AG04450 (cell line): ENCODE measurements at regions not wholly inside any gene's neighbourhood (a gene's known extent, or its start where the extent isn't known, plus 50 kb on each side); places are given as distances from the start of the nearest gene placed in this dataset.
A peak's percentile ranks its signal among the peaks of the same experiment; 100 is the strongest.
"Not testable (repeated sequence)": the region's sequence is repeated elsewhere in the genome, so short reads cannot be mapped to it uniquely, and the experiment has no call there.

Source experiments
- CTCF ChIA-PET: fragments of 300-600, 350-600 bp; formaldehyde crosslinking; extraction: SDS; loops from one replicate; lab custom pipeline; 2022; ENCODE audit warnings: antibody characterized with exemption, inconsistent platforms; lab: Charles Lee
- POLR2A ChIA-PET: fragments of 350-600 bp; formaldehyde crosslinking; extraction: SDS; loops from one replicate; lab custom pipeline; 2021; ENCODE audit warnings: antibody characterized with exemption, inconsistent platforms; lab: Yijun Ruan, JAX
- DNase-seq: peaks from one replicate; pipeline ENCODE4 v3.0.0-alpha.2; 2011; ENCODE audit warnings: low read depth, low spot score
- H3K27ac ChIP-seq: one replicate; pipeline ENCODE4 v1.5.1; 2012; ENCODE audit warnings: low read depth, low read length, control low read depth
- H3K27me3 ChIP-seq: one replicate; pipeline ENCODE4 v1.6.0; 2012; ENCODE audit warnings: low read length; ENCODE audit not compliant: control insufficient read depth, insufficient read depth
- H3K4me3 ChIP-seq: 2 replicates; pipeline ENCODE4 v1.5.1; 2011; ENCODE audit warnings: mild to moderate bottlenecking, low read depth, low read length, control low read depth
- H3K9me3 ChIP-seq: 2 replicates; pipeline ENCODE4 v1.5.1; 2012; ENCODE audit warnings: low read length; ENCODE audit not compliant: control insufficient read depth, insufficient read depth
- CTCF ChIP-seq: IDR thresholded peaks from 2 replicates; pipeline ENCODE4 v1.5.1; 2011; ENCODE audit warnings: low read depth, low read length, control low read depth, inconsistent platforms

DNA sequence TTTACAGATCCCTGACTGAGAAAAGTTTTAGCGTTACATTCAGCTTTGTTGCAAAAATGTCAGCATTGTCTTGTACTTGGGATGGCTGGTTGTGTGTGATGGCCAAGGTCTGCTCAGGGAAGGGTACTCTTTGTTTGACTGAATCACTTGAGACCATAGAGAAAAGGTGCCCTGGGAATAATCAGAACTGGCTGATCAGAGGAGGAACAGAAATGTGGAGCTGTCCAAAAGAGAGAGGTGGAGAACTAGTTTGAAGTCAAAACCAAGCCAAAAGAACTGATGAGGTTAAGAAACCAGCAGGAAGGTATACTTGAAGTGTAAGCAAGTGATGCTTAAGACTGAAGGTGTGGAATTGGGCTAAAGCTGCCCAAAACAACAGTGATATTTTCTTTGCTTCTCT, 107.6 kb upstream of the LYPLAL1 start:
- TF ChIP-seq CTCF: no peak
- H3K4me3 ChIP-seq: no peak overlapping the region
- no peaks in the 10 kb centered on the region for H3K27me3 ChIP-seq
- POLR2A ChIA-PET: interaction anchor here (1.7 kb wide), 1 partner anchor 721 kb away, joined by 6 read pairs; the partner anchor contains the start of gene TGFB2
- no peak for DNase-seq
- CTCF ChIA-PET: interaction anchor here (0.8 to 3.0 kb wide), 20 partner anchors 10 to 767 kb away, joined by 3 to 34 read pairs (median 6); partner anchors contain the start of gene TGFB2
- peaks cover 5% of the 10 kb centered on the region; the same call in 1 of the 2 replicates for H3K9me3 ChIP-seq
- peak overlapping the region; percentile 54 for H3K27ac ChIP-seq

- Histone ChIP-seq H3K27ac (peak overlapping the region; percentile 54), H3K4me3 (no peak overlapping the region), H3K27me3 (no peaks in the 10 kb centered on the region), H3K9me3 (peaks cover 5% of the 10 kb centered on the region; the same call in 1 of the 2 replicates)
- CTCF ChIA-PET: interaction anchor here (0.5 to 3.0 kb wide), 47 partner anchors 10 to 857 kb away, joined by 3 to 34 read pairs (median 4); partner anchors contain the start of gene TGFB2
- POLR2A ChIA-PET: interaction anchor here (1.0 to 1.7 kb wide), 2 partner anchors 107 to 721 kb away, joined by 4 to 6 read pairs; partner anchors contain the start of genes LYPLAL1 and TGFB2
- peak; percentile 60 for TF ChIP-seq CTCF
- DNase-seq: no peak
Observed at GRCh38 chr1:219066631-219067349, 106.9 kb upstream of the LYPLAL1 start.

- Histone ChIP-seq H3K27ac (no peak overlapping the region), H3K27me3 (no peaks in the 10 kb centered on the region), H3K9me3 (peaks cover 5% of the 10 kb centered on the region; the same call in 1 of the 2 replicates), H3K4me3 (no peak overlapping the region)
- ChIA-PET CTCF (interaction anchor here (0.5 to 3.0 kb wide), 36 partner anchors 9 to 857 kb away, joined by 3 to 34 read pairs (median 4); partner anchors contain the start of gene TGFB2), POLR2A (interaction anchor here (1.0 to 1.7 kb wide), 2 partner anchors 106 to 722 kb away, joined by 4 to 6 read pairs; partner anchors contain the start of genes LYPLAL1 and TGFB2)
- no peak for DNase-seq
- no peak for TF ChIP-seq CTCF
Observed at GRCh38 chr1:219067350-219067712, 106.3 kb upstream of the LYPLAL1 start.

GRCh38 chr1:219070395-219070794, 103.3 kb upstream of the LYPLAL1 start:
- CTCF ChIA-PET, DNase-seq, H3K9me3 ChIP-seq, H3K27ac ChIP-seq, H3K4me3 ChIP-seq, POLR2A ChIA-PET, H3K27me3 ChIP-seq: not testable (repeated sequence)

- CTCF ChIA-PET: no interaction called here
- Histone ChIP-seq H3K9me3 (peaks cover 5% of the 10 kb centered on the region; the same call in 1 of the 2 replicates), H3K27ac (no peak overlapping the region), H3K27me3 (no peaks in the 10 kb centered on the region), H3K4me3 (no peak overlapping the region)
- no peak for DNase-seq
- POLR2A ChIA-PET: no interaction called here
- no peak for TF ChIP-seq CTCF
Observed at GRCh38 chr1:219071209-219071608, 102.5 kb upstream of the LYPLAL1 start.
